Neuronal stem cell (in vitro differentiated cells): ENCODE measurements at regions not wholly inside any gene's neighbourhood (a gene's known extent, or its start where the extent isn't known, plus 50 kb on each side); places are given as distances from the start of the nearest gene placed in this dataset.

Experiments
- DNase-seq: peaks from one replicate; pipeline ENCODE4 v3.0.0-alpha.2; 2013; ENCODE audit warnings: low spot score
- H2AFZ ChIP-seq: one replicate; pipeline ENCODE4 v1.6.1; 2013; ENCODE audit warnings: mild to moderate bottlenecking, low read length, inconsistent platforms
- H2AK5ac ChIP-seq: 2 replicates; pipeline ENCODE4 v1.6.1; 2013; ENCODE audit warnings: low read depth, mild to moderate bottlenecking, inconsistent platforms, low read length, moderate library complexity, mixed read lengths
- H2BK120ac ChIP-seq: 2 replicates; pipeline ENCODE4 v1.6.1; 2013; ENCODE audit warnings: low read depth, mild to moderate bottlenecking, inconsistent platforms, low read length, moderate library complexity, mixed read lengths
- H2BK12ac ChIP-seq: one replicate; pipeline ENCODE4 v1.6.1; 2013; ENCODE audit warnings: low read length, inconsistent platforms
- H2BK15ac ChIP-seq: 2 replicates; pipeline ENCODE4 v1.6.1; 2013; ENCODE audit warnings: mild to moderate bottlenecking, low read length, inconsistent platforms, mixed read lengths
- H2BK5ac ChIP-seq: one replicate; pipeline ENCODE4 v1.6.1; 2013; ENCODE audit warnings: inconsistent platforms, mild to moderate bottlenecking, low read length, moderate library complexity
- H3K14ac ChIP-seq: one replicate; pipeline ENCODE4 v1.6.1; 2013; ENCODE audit warnings: low read length, inconsistent platforms
- H3K18ac ChIP-seq: 2 replicates; pipeline ENCODE4 v1.6.1; 2013; ENCODE audit warnings: low read length, inconsistent platforms
- H3K23ac ChIP-seq: 2 replicates; pipeline ENCODE4 v1.6.1; 2013; ENCODE audit warnings: low read depth, mild to moderate bottlenecking, mixed read lengths, low read length, inconsistent platforms; ENCODE audit not compliant: poor library complexity
- H3K27ac ChIP-seq: replicated peaks from 3 replicates; pipeline ENCODE4 v1.5.1; 2013; ENCODE audit warnings: low read length, inconsistent platforms
- H3K27me3 ChIP-seq, 3 experiments: 2 replicates each; pipeline ENCODE4 v1.6.1; 2013; ENCODE audit warnings: low read length in 3 of 3, mild to moderate bottlenecking in 2 of 3, inconsistent platforms in 1 of 3, low read depth in 1 of 3, mixed read lengths in 1 of 3, moderate library complexity in 1 of 3; ENCODE audit not compliant: control insufficient read depth in 3 of 3, insufficient read depth in 3 of 3
- H3K36me3 ChIP-seq, 2 donors: replicated peaks in 1 of 2; 2 replicates each; pipeline ENCODE4 v1.6.1; 2013; ENCODE audit warnings: low read length in 2 of 2; ENCODE audit not compliant: control insufficient read depth in 2 of 2, insufficient read depth in 2 of 2
- H3K4ac ChIP-seq: 2 replicates; pipeline ENCODE4 v1.6.1; 2013; ENCODE audit warnings: inconsistent platforms, mild to moderate bottlenecking, low read length, moderate library complexity
- H3K4me1 ChIP-seq, 2 donors: 1 replicate in 1 of 2; 2 replicates in 1 of 2; pipeline ENCODE4 v1.6.1; 2013; ENCODE audit warnings: low read length in 2 of 2, low read depth in 1 of 2; ENCODE audit not compliant: control insufficient read depth in 2 of 2, insufficient read depth in 1 of 2
- H3K4me2 ChIP-seq: one replicate; pipeline ENCODE4 v1.6.1; 2013; ENCODE audit warnings: mild to moderate bottlenecking, low read length, inconsistent platforms; ENCODE audit not compliant: insufficient read depth, poor library complexity, severe bottlenecking
- H3K4me3 ChIP-seq, 2 donors: 2 replicates each; pipeline ENCODE4 v1.5.1; 2013; ENCODE audit warnings: low read length in 2 of 2, mild to moderate bottlenecking in 2 of 2, inconsistent platforms in 1 of 2, moderate library complexity in 1 of 2
- H3K79me1 ChIP-seq: one replicate; pipeline ENCODE4 v1.6.1; 2013; ENCODE audit warnings: low read depth, mild to moderate bottlenecking, inconsistent platforms, low read length, moderate library complexity
- H3K9ac ChIP-seq: one replicate; pipeline ENCODE4 v1.6.1; 2013; ENCODE audit warnings: mild to moderate bottlenecking, low read depth, low read length, inconsistent platforms; ENCODE audit not compliant: poor library complexity
- H3K9me3 ChIP-seq, 2 donors: replicated peaks in 1 of 2; 2 replicates each; pipeline versions ENCODE3 to v1.6.1; 2013; ENCODE audit warnings: low read length in 2 of 2, mild to moderate bottlenecking in 2 of 2, inconsistent platforms in 1 of 2, low read depth in 1 of 2, mixed read lengths in 1 of 2, moderate library complexity in 1 of 2; ENCODE audit not compliant: control insufficient read depth in 2 of 2, insufficient read depth in 1 of 2
- H4K8ac ChIP-seq: one replicate; pipeline ENCODE4 v1.6.1; 2013; ENCODE audit warnings: low read depth, mild to moderate bottlenecking, inconsistent platforms, low read length, moderate library complexity
- H4K91ac ChIP-seq: one replicate; pipeline ENCODE4 v1.6.1; 2013; ENCODE audit warnings: low read length, low read depth, mild to moderate bottlenecking, inconsistent platforms; ENCODE audit not compliant: poor library complexity
- WGBS, 2 donors: extraction: QIAGEN DNeasy Blood & Tissue Kit; methylation state at CpG; one replicate each; pipeline ENCODE4 v1.1.7; 2013; ENCODE audit warnings: missing lambda C conversion rate in 2 of 2, mixed read lengths in 1 of 2; ENCODE audit not compliant: insufficient read length in 2 of 2, insufficient replicate concordance in 1 of 2; ENCODE audit errors: extremely low coverage in 2 of 2; 5-methylcytosine and 5-hydroxymethylcytosine counted together

- Histone ChIP-seq H3K27ac (no peak overlapping the region), H3K18ac (no peak overlapping the region), H3K9me3 (no peaks in the 10 kb centered on the region), H3K4ac (no peak overlapping the region), H3K36me3 (no peaks in the 10 kb centered on the region), H4K91ac (no peak overlapping the region), H3K4me3 (no peak overlapping the region), H3K27me3 (no peaks in the 10 kb centered on the region), H3K14ac (no peak overlapping the region), H4K8ac (no peak overlapping the region), H3K79me1 (no peaks in the 10 kb centered on the region), H2AK5ac (no peak overlapping the region), H3K4me2 (no peak overlapping the region), H2BK5ac (no peak overlapping the region), H3K9ac (no peak overlapping the region), H3K23ac (no peak overlapping the region), H2BK12ac (no peak overlapping the region), H2BK120ac (no peak overlapping the region), H3K4me1 (no peaks in the 10 kb centered on the region), H2AFZ (no peak overlapping the region), H2BK15ac (no peak overlapping the region)
- WGBS, 2 donors, result no CpG with 5 or more reads among the region's 2 CpGs
- no peak for DNase-seq
Observed at GRCh38 chr14:40318211-40318719, 886.0 kb upstream of the FBXO33 start.

GRCh38 chr14:40317690-40318089, 885.5 kb upstream of the FBXO33 start:
- no CpG with 5 or more reads among the region's 1 CpG for WGBS, 2 donors
- DNase-seq, result no peak
- no peak overlapping the region for H2BK120ac ChIP-seq

GRCh38 chr14:40312296-40312695, 880.1 kb upstream of the FBXO33 start:
- Histone ChIP-seq H3K36me3 (no peaks in the 10 kb centered on the region), H3K18ac (no peak overlapping the region), H4K91ac (no peak overlapping the region), H3K4me2 (no peak overlapping the region), H2BK120ac (no peak overlapping the region), H4K8ac (no peak overlapping the region), H3K27ac (no peak overlapping the region), H3K14ac (no peak overlapping the region), H2BK5ac (no peak overlapping the region), H3K9ac (no peak overlapping the region), H3K9me3 (no peaks in the 10 kb centered on the region), H3K4me1 (no peaks in the 10 kb centered on the region), H3K4ac (no peak overlapping the region), H3K4me3 (no peak overlapping the region), H3K23ac (no peak overlapping the region), H2BK15ac (no peak overlapping the region), H3K27me3 (no peaks in the 10 kb centered on the region), H2AFZ (no peak overlapping the region), H3K79me1 (no peaks in the 10 kb centered on the region), H2BK12ac (no peak overlapping the region), H2AK5ac (no peak overlapping the region)
- DNase-seq, result no peak
- no CpG with 5 or more reads among the region's 2 CpGs for WGBS, 2 donors

More at GRCh38 chr14:40317690-40318089, 885.5 kb upstream of the FBXO33 start:
- Histone ChIP-seq H3K4me2 (no peak overlapping the region), H2AFZ (no peak overlapping the region), H3K4me1 (no peaks in the 10 kb centered on the region), H2BK12ac (no peak overlapping the region), H2AK5ac (no peak overlapping the region), H3K4me3 (no peak overlapping the region), H3K4ac (no peak overlapping the region), H3K36me3 (no peaks in the 10 kb centered on the region), H3K14ac (no peak overlapping the region), H3K79me1 (no peaks in the 10 kb centered on the region), H3K9me3 (no peaks in the 10 kb centered on the region), H3K27me3 (no peaks in the 10 kb centered on the region), H2BK5ac (no peak overlapping the region), H4K91ac (no peak overlapping the region), H3K9ac (no peak overlapping the region), H3K18ac (no peak overlapping the region), H2BK15ac (no peak overlapping the region), H3K23ac (no peak overlapping the region), H4K8ac (no peak overlapping the region), H3K27ac (no peak overlapping the region)

- Histone ChIP-seq H4K8ac (no peak overlapping the region), H3K23ac (no peak overlapping the region), H3K18ac (no peak overlapping the region), H3K14ac (no peak overlapping the region), H3K27me3 (no peaks in the 10 kb centered on the region), H3K4me1 (no peaks in the 10 kb centered on the region), H2BK120ac (no peak overlapping the region), H2BK15ac (no peak overlapping the region), H2BK12ac (no peak overlapping the region), H2BK5ac (no peak overlapping the region), H3K4me3 (no peak overlapping the region), H2AK5ac (no peak overlapping the region), H3K27ac (no peak overlapping the region), H3K4ac (no peak overlapping the region), H3K9me3 (no peaks in the 10 kb centered on the region), H4K91ac (no peak overlapping the region), H3K79me1 (no peaks in the 10 kb centered on the region), H3K9ac (no peak overlapping the region), H3K4me2 (no peak overlapping the region), H3K36me3 (no peaks in the 10 kb centered on the region), H2AFZ (peak overlapping the region; percentile 6)
- no peak for DNase-seq
- no CpG with 5 or more reads among the region's 1 CpG for WGBS, 2 donors
Observed at GRCh38 chr14:40309124-40309523, 876.9 kb upstream of the FBXO33 start.
